ENCODE measurements at regions not wholly inside any gene's neighbourhood (a gene's known extent, or its start where the extent isn't known, plus 50 kb on each side); places are given as distances from the start of the nearest gene placed in this dataset.
A peak's percentile ranks its signal among the peaks of the same experiment; 100 is the strongest.
"Not testable (repeated sequence)": the region's sequence is repeated elsewhere in the genome, so short reads cannot be mapped to it uniquely, and the experiment has no call there.

DNA sequence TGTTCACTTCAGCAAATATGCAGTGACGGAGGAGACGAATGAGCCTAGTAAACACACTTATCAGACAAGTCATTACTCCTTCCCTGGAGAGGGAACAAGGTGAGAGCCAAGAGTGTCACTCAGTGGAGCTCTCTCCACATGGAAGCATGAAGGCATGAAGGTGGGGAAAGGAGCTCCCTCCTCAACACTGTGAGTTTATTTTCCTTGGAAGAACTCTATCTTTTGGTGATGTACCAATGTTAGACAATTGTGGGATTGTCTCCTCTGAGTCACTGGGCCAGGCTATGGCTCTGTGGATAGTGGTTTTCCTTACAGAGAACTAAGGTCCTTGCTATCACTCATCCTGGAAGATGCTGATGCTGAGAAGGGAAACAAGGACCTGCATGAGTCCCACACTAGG is 200.2 kb downstream of the CPEB2 start:
- H3K36me3 ChIP-seq, result no peaks in the 10 kb centered on the region
- TF ChIP-seq, protein P1, sequence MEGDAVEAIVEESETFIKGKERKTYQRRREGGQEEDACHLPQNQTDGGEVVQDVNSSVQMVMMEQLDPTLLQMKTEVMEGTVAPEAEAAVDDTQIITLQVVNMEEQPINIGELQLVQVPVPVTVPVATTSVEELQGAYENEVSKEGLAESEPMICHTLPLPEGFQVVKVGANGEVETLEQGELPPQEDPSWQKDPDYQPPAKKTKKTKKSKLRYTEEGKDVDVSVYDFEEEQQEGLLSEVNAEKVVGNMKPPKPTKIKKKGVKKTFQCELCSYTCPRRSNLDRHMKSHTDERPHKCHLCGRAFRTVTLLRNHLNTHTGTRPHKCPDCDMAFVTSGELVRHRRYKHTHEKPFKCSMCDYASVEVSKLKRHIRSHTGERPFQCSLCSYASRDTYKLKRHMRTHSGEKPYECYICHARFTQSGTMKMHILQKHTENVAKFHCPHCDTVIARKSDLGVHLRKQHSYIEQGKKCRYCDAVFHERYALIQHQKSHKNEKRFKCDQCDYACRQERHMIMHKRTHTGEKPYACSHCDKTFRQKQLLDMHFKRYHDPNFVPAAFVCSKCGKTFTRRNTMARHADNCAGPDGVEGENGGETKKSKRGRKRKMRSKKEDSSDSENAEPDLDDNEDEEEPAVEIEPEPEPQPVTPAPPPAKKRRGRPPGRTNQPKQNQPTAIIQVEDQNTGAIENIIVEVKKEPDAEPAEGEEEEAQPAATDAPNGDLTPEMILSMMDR (IDR thresholded peaks at IDR 0.05), result no peak
- H3K4me1 ChIP-seq (ENCODE audit: control insufficient read depth in 1 of 2, insufficient read depth in 1 of 2, low read depth in 1 of 2, low read length in 1 of 2), result no peaks in the 10 kb centered on the region
- no peak overlapping the region for H3K27ac ChIP-seq
- no peaks in the 10 kb centered on the region for H3K27me3 ChIP-seq
- no peak overlapping the region for H3K4me3 ChIP-seq (ENCODE audit: low read depth in 1 of 2, low read length in 1 of 2)
- H3K9me3 ChIP-seq, result peaks cover 4% of the 10 kb centered on the region

DNA sequence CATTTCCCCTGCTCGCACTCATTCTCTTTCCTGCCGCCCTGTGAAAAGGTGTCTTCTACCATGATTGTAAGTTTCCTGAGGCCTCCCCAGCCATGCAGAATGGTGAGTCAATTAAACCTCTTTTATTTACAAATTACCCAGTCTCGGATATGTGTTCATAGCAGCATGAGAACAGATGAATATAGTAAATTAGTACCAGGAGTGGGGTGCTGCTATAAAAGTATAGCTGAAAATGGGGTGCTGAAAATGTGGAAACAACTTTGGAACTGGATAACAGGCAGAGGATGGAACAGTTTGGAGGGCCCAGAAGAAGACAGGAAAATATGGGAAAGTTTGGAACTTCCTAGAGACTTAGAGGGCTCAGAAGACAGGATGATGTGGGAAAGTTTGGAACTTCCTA is 204.2 kb downstream of the CPEB2 start:
- not testable (repeated sequence) for H3K27me3 ChIP-seq; H3K36me3 ChIP-seq; H3K4me3 ChIP-seq (ENCODE audit: low read depth in 1 of 2, low read length in 1 of 2); H3K27ac ChIP-seq; H3K9me3 ChIP-seq; H3K4me1 ChIP-seq (ENCODE audit: control insufficient read depth in 1 of 2, insufficient read depth in 1 of 2, low read depth in 1 of 2, low read length in 1 of 2)

DNA sequence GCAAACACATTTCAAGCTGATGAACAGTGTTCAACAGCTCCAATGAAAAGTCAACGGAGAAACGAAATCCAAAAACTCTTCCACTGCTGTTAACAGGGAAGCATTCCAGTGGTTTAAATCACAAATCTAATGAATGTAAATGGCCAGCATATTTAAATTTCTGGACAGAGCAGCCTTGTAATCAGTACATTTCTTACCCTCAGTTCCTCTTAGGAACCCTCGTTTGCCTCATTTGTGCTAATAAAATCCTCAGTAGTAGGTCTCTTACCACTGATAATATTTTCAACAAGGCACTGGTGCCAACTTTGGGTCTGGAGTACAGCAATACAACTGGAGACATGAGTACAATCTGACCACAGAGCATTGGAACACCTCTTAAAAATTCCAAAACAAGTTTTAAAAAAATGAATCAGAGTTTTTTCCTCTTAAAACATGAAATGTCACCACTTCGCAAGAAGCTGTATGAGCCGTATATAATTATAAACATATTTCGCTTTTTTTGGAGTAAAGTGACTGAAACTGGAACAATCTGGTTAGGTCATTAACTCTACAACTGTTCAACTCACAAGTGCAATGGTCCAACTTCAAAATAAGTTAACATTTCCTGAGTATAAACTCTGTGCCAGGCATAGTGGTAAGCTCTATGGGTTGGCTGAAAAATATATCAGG is 211.2 kb downstream of the CPEB2 start:
- Histone ChIP-seq H3K27me3 (no peaks in the 10 kb centered on the region), H3K4me3 (ENCODE audit: low read depth in 1 of 2, low read length in 1 of 2) (no peak overlapping the region)
- TF ChIP-seq, protein P1 (IDR thresholded peaks at IDR 0.05), result no peak

DNA sequence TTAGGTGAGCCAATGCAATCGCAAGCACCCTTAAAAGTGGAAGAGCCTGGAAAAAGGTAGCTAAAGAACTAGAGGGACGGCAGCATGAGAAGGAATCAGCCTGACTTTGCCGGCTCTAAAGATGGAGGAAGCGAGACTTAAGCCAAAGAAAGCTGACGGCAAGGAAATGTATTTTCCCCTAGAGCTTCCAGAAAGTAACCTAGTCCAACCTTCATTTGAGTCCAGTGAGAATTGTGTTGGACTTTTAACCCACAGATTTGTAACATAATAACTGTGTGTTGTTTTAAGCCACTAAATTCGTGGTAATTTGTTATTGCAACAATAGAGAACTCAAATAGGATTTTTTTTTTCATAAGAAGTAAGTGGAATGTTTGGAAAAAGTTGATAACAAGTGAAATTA is 212.7 kb upstream of the C1QTNF7 start:
- H3K4me1 ChIP-seq (ENCODE audit: control insufficient read depth in 1 of 2, insufficient read depth in 1 of 2, low read depth in 1 of 2, low read length in 1 of 2), result no peaks in the 10 kb centered on the region
- TF ChIP-seq, protein P1 (IDR thresholded peaks at IDR 0.05), result no peak

More for the DNA sequence above, 211.2 kb downstream of the CPEB2 start:
- H3K36me3 ChIP-seq, result no peaks in the 10 kb centered on the region
- no peaks in the 10 kb centered on the region for H3K9me3 ChIP-seq
- no peaks in the 10 kb centered on the region for H3K4me1 ChIP-seq (ENCODE audit: control insufficient read depth in 1 of 2, insufficient read depth in 1 of 2, low read depth in 1 of 2, low read length in 1 of 2)
- H3K27ac ChIP-seq, result no peak overlapping the region

DNA sequence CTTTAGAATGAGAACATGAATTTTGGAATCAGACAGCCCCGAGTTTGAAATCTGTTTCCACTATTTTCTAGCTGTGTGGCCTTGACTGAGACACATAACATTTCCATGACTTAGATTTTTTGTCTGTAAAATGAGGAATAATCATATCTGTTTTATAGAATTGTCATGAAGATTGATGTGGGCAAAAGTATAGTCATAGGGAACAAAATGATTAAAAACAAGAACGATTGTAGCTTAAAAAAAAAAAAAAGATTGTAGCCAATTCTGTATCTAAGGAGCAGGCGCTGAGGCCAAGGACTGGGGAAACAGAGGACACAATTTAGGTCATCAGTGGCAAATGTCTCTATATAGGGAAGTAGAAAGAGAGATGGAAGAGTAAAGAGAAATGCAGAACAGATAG is 201.6 kb upstream of the C1QTNF7 start:
- TF ChIP-seq, protein P1 (IDR thresholded peaks at IDR 0.05), result no peak

More for the DNA sequence above, 212.7 kb upstream of the C1QTNF7 start:
- Histone ChIP-seq H3K36me3 (no peaks in the 10 kb centered on the region), H3K27me3 (no peaks in the 10 kb centered on the region), H3K27ac (no peak overlapping the region), H3K9me3 (no peaks in the 10 kb centered on the region), H3K4me3 (ENCODE audit: low read depth in 1 of 2, low read length in 1 of 2) (no peak overlapping the region)

DNA sequence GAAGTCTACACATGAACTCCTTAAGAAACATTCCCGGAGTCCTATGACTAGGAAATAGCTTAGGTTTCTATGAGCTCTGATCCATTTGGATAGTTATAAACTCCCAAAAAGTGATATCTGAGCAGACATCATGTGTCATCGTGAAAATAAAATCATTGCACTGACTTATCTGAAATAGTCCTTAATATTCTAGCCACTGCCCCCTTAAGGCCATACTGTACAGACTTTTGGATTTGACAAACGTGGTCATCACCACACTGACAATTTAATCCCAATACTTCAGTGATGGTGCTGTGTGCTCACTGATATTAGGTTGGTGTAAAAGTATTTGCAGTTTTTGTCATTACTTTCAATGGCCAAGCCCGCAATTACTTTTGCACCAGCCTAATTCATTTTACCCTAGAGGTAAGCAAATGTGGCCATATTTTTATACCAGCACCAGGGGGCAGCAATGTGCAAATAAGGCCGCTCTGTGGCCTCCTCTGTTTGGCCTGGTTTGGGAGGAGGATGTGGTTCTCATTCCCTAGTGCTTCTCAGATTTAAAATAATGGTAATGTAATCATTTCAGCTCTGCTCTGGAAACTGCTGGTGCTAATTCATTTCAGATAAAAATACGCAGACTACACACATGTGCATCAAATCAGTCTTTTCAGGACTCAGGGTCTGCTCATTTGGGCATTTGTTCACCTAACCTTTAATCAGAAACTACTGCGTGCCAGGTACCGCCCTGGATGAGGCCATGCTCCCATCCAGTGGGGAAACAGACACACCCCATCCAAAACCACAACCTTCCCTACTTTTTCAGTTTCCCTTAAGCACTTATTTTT is 196.4 kb upstream of the C1QTNF7 start:
- TF ChIP-seq, protein P1 (IDR thresholded peaks at IDR 0.05), result peak; percentile 34
- no peaks in the 10 kb centered on the region for H3K9me3 ChIP-seq
- H3K4me3 ChIP-seq (ENCODE audit: low read depth in 1 of 2, low read length in 1 of 2), result no peak overlapping the region
- no peaks in the 10 kb centered on the region for H3K27me3 ChIP-seq
- H3K36me3 ChIP-seq, result no peaks in the 10 kb centered on the region
- peaks cover 0 to 19% of the 10 kb centered on the region in 2 experiments for H3K4me1 ChIP-seq (ENCODE audit: control insufficient read depth in 1 of 2, insufficient read depth in 1 of 2, low read depth in 1 of 2, low read length in 1 of 2)
- no peak overlapping the region for H3K27ac ChIP-seq

More for the DNA sequence above, 201.6 kb upstream of the C1QTNF7 start:
- Histone ChIP-seq H3K4me3 (ENCODE audit: low read depth in 1 of 2, low read length in 1 of 2) (no peak overlapping the region), H3K4me1 (ENCODE audit: control insufficient read depth in 1 of 2, insufficient read depth in 1 of 2, low read depth in 1 of 2, low read length in 1 of 2) (no peaks in the 10 kb centered on the region), H3K27me3 (no peaks in the 10 kb centered on the region), H3K9me3 (no peaks in the 10 kb centered on the region), H3K36me3 (no peaks in the 10 kb centered on the region), H3K27ac (no peak overlapping the region)

All from neutrophil (primary cell).